GM12872 (cell line): ENCODE measurements at regions not wholly inside any gene's neighbourhood (a gene's known extent, or its start where the extent isn't known, plus 50 kb on each side); places are given as distances from the start of the nearest gene placed in this dataset.

Experiments used
- TF ChIP-seq, protein P1 (sequence below): IDR thresholded peaks from 3 replicates; pipeline ENCODE4 v1.5.1; 2011; ENCODE audit warnings: low read depth, mild to moderate bottlenecking, low read length, moderate library complexity; ENCODE audit not compliant: insufficient read depth

DNA sequence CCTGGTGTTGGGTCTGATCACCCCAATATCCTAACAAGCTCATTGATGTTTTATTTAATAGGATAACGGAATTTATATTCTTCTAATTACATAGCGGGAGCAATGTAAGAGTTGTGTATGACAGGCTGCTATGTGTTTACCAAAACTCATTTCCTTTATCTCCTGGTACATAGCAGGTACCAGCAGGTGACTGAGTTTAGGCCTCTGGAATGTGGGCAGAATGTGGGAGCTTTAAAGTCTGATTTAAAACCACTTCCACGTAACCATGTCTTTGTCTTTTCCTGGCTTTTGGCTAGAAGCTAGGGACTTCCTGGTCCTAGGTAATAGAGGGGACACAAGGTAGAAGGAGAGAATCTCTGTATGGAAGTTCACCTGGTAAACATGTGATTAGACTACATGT, 504.6 kb upstream of the SYNCRIP start:
- TF ChIP-seq, protein P1, sequence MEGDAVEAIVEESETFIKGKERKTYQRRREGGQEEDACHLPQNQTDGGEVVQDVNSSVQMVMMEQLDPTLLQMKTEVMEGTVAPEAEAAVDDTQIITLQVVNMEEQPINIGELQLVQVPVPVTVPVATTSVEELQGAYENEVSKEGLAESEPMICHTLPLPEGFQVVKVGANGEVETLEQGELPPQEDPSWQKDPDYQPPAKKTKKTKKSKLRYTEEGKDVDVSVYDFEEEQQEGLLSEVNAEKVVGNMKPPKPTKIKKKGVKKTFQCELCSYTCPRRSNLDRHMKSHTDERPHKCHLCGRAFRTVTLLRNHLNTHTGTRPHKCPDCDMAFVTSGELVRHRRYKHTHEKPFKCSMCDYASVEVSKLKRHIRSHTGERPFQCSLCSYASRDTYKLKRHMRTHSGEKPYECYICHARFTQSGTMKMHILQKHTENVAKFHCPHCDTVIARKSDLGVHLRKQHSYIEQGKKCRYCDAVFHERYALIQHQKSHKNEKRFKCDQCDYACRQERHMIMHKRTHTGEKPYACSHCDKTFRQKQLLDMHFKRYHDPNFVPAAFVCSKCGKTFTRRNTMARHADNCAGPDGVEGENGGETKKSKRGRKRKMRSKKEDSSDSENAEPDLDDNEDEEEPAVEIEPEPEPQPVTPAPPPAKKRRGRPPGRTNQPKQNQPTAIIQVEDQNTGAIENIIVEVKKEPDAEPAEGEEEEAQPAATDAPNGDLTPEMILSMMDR, result no peak

DNA sequence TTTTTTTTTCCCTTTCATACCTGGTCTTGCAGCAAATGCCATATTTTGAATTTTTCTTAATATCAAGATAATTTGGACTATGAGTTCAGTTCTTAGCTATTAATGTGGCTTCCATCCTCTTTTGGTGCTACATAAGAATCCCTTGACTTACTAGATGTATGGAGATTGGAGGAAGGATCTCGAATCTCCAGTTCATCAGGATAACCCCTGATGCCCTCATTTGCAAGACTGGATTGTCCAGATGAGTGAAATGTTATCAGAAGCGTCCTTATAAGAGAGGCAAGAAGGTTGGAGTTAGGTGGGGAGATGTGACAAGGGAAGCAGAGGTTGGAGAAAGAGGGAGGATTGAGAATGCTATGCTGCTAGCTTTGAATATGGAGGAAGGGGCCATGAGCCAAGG, 499.6 kb upstream of the SYNCRIP start:
- TF ChIP-seq, protein P1, result no peak

DNA sequence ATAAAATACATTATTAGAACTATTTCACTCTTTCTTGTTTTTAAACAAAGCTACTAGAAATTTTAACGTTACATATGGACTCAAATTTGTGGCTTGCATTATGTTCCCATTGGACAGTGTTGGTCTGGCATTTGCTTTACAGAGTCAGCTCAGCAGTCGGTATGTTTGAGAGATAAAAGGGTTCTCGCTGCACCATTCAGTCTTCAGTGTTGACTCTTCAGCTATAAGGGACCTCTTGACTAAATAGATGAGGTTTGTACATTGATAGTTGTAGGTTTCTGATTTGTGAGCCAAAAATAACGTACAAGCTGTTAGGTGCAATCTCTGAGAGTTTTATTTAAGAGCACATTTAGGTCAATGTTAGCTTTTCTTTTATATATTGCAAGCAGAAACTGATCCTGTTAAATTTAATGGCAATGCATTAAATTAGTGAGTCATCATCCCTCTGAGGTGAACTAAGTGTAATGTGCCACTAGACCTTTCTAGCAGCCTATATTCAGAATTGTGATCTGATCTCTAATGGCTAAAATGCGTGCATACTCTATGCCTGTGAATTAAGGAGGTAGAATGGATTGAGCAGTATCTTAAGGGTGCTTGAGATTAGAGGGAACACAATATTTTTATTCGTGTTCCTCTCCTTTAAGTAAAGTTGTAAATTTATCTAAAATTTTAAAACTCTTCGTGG, 485.6 kb upstream of the SYNCRIP start:
- TF ChIP-seq, protein P1, result no peak

DNA sequence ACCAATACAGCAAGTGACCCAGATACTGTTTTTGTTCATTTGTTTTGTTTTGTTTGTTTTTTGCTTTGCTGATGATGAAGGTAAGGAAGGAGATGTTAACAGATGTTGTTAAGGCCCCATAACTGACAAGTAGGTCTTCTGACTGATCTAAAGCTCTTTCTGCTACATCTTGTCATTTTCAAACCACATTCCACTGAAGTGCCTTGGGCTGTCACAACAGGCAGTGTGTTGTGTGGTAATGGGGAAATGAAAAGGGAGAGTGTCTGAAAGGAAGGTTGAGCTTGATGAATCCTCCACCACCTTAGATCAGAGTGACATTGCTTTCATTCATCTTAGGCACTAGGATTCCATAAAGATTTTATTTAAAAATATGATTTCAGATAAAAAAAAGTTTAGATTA, 479.4 kb upstream of the SYNCRIP start:
- TF ChIP-seq, protein P1, result no peak

DNA sequence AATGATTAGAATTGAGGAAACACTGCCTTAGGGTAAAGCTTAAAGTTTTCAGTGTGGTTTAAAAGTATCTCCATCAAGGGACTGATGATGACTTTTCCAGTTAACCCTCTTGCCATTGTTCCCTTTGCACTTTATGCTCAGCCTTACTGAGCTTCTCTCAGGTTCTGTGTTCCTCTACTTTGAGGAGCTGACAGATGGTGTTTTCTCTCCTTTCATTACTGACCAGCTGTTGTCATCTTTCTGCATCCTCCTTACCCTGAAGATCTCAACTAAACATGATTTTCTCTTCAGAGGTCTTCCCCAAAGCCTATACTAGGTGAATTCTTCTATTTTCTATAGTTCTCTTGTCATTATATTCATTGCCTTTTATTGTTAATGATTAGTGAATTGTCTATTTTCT, 475.6 kb upstream of the SYNCRIP start:
- TF ChIP-seq, protein P1, result no peak

DNA sequence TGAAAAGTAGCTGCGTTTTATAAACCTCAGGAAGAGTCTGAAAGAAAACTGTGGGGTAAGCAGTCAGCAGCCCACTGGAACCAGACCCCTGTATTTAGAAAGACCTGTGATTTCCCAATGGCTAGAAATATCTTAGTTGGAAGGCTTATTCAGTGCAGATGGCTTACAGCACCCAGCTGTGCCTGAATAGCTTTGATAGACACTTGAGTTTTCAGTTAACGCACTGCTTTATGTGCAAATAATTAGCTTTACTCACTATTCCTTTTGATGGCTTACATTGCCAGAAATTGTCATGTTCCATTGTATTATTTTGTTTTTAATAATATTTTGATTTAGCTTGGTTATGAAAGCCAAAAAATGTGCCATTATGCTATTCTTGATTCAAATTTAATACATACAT, 465.3 kb upstream of the SYNCRIP start:
- TF ChIP-seq, protein P1, result no peak

DNA sequence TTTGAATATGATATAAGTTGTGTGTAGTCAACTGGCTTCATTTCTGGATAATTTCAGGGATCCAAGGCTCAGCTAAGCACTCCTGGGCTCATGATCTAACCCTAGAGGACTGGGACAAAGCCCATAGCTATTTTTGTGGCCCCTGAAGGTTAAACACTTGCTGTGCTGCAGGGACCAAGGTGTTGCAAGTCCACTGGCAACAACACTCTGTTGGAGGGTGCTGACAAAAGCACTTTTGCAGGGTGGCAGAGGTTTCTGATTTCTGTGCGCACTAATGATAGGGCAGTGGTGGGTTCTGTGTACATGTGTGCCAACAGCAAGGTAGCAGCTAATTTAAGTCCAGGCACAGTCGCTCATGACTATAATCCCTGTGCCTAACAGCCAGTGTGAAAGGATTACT, 445.3 kb upstream of the SYNCRIP start:
- TF ChIP-seq, protein P1, result no peak
